ENCODE measurements at regions not wholly inside any gene's neighbourhood (a gene's known extent, or its start where the extent isn't known, plus 50 kb on each side); places are given as distances from the start of the nearest gene placed in this dataset.

DNA sequence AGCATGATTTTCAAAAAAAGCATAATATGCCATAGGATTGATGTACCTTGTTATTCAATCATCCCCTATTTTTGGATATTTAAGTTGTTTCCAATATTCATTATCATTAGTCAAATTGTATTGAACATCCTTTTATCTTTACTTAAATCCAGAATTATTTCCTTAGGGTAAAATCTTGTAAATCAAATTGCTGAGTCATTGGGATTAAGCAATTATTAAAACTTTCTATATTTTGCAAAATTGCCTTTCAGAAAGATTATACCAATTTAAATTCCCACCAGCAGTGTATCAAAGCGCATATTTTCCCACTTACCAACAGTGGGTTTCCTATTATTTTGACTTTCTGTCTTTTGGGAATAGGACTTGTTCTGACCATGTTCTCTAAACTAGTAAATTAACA is 159.3 kb downstream of the SS18 start:
- TF ChIP-seq GATA3 (IDR thresholded peaks at IDR 0.05; ENCODE audit: low read depth, low read length) = no peak
- no peak for TF ChIP-seq GATA2 (IDR thresholded peaks at IDR 0.05; ENCODE audit: low read depth, low read length)

Measured in SH-SY5Y (cell line).